Left cardiac atrium (tissue), 4 donors: ENCODE measurements at regions not wholly inside any gene's neighbourhood (a gene's known extent, or its start where the extent isn't known, plus 50 kb on each side); places are given as distances from the start of the nearest gene placed in this dataset.

ENCODE experiments used
- ATAC-seq, 2 donors: fragments of 200-7000 bp; cut with Tn5 transposase; one replicate each; pipeline ENCODE4 v1.9.1; 2020; ENCODE audit warnings: mild to moderate bottlenecking in 2 of 2, moderate library complexity in 2 of 2
- DNase-seq: peaks from one replicate; pipeline ENCODE4 v3.0.0-alpha.2; 2020
- intact Hi-C, 2 donors: fragments of 100-400 bp; cut with DNase I; formaldehyde crosslinking; loops; one replicate each; pipeline versions ENCODE4 v1.14.1 to v1.15.1; 2022 to 2023
- donor health status: DM: no; HTN: yes; CAD: no.
- donor health status: DM: no; HTN: yes; CAD: no; lungs with severe emphysema.
- donor health status: DM: yes; HTN: yes; CAD: no.
- donor health status: Dilated cardiomyopathy.

DNA sequence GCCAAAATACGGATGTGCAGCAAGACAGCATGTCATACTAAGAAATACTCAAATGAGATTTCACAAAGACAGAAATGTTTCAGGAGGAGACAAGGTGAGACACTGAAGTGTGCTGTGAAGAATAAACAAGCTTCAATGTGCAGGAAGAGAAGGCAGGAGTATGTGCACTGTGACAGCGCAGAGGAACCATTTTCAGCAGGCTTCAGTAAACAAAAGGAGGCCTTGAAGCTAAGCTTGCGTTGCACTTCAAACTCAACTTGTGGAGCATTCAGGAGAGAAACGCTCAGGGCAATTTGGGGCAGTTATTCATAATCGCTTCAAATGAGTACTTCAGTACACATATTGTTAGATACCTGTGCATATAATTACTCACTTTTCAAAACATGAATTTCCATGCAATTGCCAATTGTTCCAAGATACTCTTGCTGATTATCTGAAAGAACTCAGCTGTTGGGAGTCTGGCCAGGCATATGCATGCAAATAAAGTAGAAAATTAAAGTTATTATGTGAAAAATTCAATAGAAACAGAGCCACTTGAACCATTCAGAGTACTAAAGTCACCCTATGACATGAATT lies 234.2 kb upstream of the OPRM1 start:
- intact Hi-C loops: no loop called here
- no peak for ATAC-seq

DNA sequence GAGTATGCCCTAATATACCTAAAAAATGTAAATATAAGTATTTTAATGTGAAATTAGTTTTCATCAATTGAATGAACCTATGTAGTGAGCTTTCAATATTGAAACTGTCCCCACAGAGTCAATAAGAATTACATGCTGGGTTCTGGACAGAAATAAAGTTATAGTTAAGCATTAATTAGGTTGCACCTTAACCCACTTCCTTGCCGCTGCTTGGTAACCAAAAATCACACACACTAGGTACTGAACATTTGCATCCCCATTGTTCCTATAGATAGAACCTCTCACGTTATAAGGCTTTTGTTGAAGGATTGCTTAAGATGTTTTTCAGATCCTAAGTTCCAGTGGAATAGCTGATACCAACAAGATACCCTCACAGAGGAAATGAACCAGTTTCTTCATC lies 237.1 kb upstream of the OPRM1 start:
- intact Hi-C loops: no loop called here
- DNase-seq: no peak
- no peak for ATAC-seq

More for the DNA sequence above, 234.2 kb upstream of the OPRM1 start:
- DNase-seq: no peak

DNA sequence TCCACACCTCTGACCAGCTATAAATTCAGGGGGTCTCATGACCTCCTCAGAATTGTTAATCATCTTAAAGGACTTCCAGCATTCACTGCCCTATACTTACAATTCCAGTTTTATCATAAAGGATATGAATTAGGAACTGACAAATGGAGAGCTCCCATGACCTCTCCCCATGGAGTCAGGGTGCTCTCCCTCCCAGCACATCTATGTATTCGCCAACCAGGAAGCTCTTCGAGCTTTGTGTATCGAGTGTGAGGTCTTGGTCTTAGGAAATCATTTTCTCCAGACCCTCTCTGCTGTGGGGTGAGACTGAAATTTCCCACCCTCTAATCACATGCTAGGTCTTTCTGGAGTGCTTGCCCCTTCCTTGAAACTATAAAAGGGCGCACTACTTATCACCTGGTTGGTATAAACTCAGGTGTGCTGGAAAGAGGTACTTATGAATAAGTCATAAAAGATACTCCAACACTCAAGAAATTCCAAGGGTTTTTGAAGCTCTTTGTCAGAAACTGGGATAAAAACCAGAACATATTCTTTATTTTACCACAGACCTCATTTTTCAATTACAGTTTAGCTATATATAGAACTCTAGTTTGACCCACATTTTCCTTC lies 238.4 kb upstream of the OPRM1 start:
- intact Hi-C loops: no loop called here

DNA sequence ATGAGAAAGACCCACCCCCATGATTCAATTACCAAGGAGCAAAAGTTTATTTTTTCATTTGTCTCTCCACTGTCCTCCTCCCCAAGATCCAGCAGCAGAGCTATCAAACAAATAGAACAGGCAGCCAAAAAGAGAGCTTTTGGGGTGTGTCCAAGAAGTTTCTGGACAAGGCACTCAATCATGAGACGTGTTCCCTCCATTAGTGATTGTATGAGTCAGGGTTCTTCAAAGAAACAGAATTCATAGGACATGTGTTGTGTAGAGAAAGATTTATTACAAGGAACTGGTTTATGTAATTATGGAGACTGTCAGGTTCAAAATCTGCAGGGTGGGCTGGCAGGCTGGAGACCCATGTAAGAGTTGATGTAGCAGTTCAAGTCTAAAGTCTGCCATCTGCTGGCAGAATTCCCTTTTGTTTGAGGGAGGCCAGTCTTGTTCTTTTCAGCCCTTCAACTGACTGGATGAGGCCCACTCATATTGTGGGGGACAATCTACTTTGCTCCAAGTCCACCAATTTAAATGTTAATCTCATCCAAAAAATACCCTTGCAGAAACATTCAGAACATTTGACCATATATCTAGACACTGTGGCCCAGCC lies 248.1 kb upstream of the OPRM1 start:
- ATAC-seq (no peak), DNase-seq (no peak)
- intact Hi-C loops: no loop called here

More for the DNA sequence above, 238.4 kb upstream of the OPRM1 start:
- DNase-seq (no peak), ATAC-seq (no peak)

DNA sequence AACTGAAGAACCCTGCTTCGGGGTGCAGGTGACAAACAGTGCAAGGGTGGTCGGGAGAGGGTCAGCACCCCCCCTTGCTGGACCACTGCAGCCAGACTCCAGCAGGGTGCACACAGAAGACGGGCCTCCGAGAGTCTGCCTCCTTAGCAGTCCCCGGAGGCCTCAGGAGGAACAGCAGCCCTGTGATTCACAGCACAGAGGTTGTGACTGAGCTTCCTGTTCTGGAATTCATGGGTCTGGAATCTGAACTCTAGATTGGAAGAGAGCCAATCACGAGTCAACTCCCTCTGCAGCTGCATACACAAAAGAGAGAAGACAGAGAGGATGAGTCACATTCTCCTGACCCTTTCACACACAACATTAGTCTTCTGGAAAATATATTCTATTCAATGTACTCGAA lies 249.0 kb upstream of the OPRM1 start:
- peak in 1 of 2 donors; percentile 47 for ATAC-seq
- peak; percentile 23 for DNase-seq
- intact Hi-C loops: no loop called here

DNA sequence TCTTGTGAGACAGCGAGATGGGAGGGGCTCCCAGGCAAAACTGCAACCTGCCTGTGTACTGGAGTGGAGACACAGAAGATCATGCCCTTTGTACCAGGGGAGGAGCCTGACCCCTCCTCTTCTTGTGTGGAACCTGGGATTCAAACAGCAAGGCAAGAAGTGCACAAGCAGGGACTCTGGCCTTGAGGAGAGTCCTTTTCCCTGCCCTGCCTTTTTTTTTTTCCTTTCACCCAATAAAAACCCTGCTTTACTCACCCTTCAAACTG lies 251.8 kb upstream of the OPRM1 start:
- intact Hi-C loops: no loop called here
- ATAC-seq (no peak), DNase-seq (no peak)

DNA sequence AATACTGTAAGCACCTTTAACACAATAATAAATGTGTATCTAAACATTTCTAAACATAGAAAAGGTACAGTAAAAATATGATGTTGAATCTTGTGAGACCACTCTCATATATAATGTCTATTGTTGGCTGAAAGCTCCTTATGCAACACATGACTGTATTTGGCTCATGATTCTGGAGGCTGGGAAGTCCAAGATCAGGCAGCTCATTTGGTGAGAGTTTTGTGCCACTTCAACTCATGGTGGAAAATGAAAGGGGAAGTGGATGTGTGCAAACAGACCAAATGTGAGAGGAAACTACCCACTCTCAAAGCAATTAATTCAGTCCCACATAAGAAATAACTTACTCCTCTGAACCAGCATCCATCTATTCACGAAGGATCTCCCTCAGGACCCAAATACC lies 257.7 kb upstream of the OPRM1 start:
- intact Hi-C loops: no loop called here
- no peak for ATAC-seq
- no peak for DNase-seq

DNA sequence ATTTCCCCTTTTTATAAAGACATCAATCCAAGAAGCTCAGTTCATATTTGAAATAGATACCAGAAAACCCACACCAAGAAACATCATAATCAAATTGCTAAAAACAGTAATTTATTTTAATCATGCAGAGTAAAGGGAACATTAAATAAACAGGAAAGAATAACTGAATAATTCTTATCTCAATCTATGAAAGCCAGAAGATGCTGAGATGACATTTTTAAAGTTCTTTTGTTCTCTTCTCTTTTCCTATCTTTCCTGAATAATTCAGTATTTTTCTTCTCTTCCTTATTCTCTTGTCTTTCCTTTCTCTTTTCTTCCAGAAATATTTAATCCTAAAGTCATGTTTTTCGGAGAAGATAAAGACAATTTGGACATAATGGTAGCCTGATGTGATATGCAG lies 259.0 kb upstream of the OPRM1 start:
- no peak for ATAC-seq
- intact Hi-C loops: no loop called here

DNA sequence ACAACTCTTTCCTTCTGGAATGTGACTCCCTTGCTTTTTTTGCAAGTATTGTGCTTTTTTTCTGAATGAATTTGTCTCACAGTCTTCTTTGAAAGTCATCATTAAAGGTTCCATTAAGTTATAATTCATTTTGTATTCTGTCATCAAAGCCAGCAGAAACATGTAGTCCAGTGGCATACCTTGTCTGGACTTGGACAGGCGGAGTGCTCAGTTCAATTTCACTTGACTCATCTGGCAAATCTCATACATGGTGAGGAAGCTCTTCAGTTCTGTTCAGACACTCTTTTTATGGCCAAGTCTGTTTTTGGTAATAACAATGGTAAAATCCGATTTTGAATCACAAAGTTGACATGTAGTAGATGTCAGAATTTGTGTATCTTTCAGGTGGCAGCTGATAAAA lies 260.8 kb upstream of the OPRM1 start:
- no peak for DNase-seq
- no peak for ATAC-seq
- intact Hi-C loops: no loop called here

More for the DNA sequence above, 259.0 kb upstream of the OPRM1 start:
- no peak for DNase-seq

DNA sequence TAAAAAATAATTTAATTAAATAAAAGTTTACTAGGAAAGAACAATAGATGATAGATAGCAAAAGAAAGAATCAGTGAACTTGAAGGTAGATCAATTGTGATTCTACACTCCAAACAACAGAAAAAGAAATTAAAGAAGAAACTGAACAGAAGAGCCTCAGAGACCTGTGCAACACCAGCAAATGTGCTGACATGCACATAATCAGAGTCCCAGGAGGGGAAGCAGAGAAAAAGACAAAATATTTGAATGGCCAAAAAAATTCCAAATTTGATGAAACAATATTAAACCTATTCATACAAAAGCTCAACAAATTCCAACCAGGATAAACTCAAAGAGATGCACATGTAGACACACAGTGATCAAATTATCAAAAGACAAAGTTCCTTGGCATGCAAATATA lies 267.5 kb upstream of the OPRM1 start:
- no peak for ATAC-seq
- DNase-seq: no peak
- intact Hi-C loops: no loop called here

DNA sequence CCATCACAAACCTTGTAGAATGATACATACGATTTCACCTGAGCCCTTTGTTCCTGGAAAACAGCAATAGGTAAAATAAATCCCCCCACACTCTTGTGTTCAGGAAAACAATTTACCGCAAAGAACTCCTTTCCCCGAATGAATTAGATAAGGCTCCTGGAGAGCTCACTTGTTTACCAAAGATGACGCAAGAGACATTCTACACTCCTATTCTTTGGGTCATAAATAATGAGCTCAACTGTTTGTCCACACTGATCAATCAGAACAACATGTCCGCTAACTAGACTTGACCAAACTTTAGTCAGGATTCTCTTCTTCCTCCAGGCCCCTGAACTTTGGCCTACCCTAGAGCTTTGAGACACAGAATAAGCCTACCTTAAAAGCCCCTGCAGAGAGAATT lies 271.9 kb upstream of the OPRM1 start:
- DNase-seq (no peak), ATAC-seq (no peak)
- intact Hi-C loops: no loop called here

DNA sequence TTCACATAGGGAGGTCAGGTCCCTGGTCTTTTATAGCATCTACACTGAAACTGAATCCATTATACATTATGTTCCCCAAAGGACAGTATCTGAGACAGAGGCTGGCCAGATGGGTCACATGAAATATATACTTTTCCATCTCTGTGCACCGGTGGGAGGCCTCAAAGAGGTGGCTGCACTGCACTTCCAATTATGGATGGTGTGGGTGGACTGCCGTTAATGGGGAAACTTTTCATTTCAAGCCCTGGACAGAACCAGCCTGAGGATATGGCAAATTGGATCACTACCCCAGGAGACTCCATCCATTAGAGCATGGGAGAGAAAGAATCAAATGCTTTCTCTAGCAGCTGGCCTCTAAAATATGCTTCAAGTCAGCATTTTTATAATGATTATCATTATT lies 280.5 kb upstream of the OPRM1 start:
- intact Hi-C loops: no loop called here
- ATAC-seq (no peak), DNase-seq (no peak)

DNA sequence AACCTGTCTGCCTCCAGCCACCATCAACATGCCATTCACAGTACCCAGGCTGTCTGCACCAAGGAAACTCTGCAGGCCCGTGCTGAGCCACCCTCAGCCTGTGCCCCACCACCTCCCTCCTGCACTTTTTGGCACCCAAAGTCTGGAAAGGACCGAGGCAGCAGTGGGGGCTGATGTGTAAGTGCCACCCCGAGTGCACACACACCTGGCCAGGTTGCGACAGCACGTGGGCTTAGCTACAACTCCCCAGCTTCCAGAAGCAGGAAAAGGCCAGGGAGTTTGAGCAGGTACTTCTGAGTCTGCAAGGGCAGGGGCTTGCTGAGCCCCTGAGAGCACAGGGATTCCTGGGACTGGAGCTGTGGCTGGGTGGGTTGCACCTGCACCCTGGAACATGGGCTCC lies 303.3 kb upstream of the OPRM1 start:
- no peak for DNase-seq
- intact Hi-C loops: no loop called here
- no peak for ATAC-seq

DNA sequence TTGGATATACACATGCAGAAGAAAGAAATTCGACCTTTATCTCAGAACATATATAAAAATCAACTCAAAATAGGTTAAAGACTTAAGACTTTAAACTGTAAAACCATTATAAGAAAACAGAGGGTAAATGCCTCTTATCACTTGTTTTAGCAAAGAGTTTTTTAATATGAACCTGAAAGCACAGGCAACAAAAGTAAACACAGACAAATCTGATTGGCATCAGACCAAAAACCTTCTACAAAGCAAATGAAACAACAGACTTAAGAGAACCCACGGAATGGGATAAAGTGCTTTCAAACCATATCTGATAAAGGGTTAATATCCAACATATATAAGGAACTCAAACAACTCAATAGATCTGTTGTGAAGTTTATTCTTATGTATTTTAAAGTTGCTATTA lies 309.9 kb upstream of the OPRM1 start:
- no peak for ATAC-seq
- DNase-seq: no peak
- intact Hi-C loops: no loop called here

DNA sequence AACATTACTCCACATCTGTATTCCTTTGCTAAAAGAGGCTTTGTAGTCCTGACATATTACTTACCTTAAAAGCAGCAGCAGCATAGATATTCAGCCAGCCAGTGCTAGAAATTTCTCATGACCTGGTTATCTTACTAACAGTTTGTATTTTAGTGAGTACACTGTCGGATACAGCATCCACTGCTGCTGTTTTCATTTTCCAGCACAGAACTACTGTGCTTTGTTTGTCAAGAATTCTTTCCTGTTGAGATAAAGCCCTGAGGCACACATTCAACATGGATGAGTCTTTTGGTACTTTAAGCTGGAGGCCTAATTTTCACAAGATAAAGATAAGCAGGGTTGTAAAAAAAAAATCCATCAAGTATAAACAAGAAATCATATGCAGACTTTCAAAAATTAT lies 311.2 kb upstream of the OPRM1 start:
- intact Hi-C loops: no loop called here
- DNase-seq (no peak), ATAC-seq (no peak)

DNA sequence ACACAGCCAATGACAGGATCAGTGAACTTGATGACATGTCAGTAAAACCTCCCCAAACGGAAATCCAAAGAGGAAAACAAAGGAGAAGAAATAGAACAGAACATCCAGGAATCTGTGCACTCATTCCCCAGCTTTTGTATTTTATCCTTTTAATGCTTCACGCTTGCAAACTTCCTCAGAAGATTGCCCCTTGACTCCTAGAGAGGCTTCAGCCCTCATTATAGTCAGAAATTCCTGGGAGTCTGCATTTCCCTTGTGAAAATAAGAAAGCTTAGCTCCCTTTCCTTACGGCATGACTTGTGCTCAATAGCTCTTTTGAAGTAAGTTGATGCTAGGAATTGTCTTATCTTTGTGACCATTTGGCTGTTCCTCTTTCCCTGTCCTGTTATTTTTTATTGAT lies 313.6 kb upstream of the OPRM1 start:
- DNase-seq (no peak), ATAC-seq (no peak)
- intact Hi-C loops: no loop called here

DNA sequence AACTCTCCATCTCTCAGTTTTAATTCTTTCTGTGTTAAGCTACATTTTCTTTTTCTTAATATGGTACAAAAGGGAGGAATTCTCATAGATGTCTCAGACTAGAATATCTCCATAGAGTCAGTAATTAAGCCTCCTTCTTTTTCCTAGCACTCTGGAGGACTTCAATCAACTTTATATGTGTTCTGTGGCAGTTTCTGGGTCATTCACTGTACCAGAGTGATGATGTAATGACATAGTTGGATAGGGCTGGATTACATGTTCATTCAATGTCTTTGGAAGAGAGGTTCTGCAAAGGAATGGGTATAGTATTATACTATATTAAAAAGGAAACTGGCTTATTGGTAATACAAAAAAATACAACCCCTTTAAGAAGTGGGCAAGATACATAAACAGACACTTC lies 318.3 kb upstream of the OPRM1 start:
- DNase-seq: no peak

DNA sequence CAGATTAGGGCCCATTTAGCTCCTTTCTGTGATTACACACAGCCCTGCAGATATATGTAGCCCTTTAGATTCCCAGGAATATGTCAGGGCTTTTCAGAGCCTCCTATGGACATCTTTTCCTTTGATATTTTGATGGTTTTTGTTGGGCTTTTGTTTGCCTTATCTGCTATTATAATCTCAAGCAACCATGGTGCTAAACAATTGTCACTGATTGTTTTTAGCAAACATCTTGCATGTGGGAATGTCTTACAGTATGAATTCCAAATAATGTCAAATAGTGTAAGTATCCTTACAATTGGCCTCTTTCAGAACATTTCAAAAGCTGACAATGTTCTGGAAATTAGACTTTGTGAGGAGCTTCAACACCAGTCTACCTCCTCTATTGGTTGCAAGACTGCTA lies 333.6 kb upstream of the OPRM1 start:
- ATAC-seq (no peak), DNase-seq (no peak)
- intact Hi-C loops: no loop called here

More for the DNA sequence above, 318.3 kb upstream of the OPRM1 start:
- intact Hi-C loops: no loop called here
- no peak for ATAC-seq

DNA sequence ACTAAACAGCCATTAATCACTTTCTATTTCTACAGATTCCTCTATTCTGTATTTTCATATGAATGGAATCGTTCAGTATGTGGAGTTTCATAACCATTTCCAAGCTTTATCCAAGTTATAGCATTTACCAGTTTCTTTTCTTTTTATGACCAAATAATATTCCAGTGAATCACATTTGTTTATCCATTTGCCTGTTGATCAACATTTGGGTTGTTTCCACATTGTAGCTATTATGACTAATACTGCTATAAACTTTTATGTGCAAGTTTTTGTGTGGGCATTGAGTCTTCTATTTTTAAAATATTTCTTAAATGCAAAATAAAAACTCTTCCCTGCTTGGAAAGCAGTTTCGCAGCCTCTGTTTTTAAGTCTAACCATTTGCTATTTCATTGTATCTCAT lies 336.4 kb upstream of the OPRM1 start:
- intact Hi-C loops: no loop called here
- DNase-seq (no peak), ATAC-seq (no peak)

DNA sequence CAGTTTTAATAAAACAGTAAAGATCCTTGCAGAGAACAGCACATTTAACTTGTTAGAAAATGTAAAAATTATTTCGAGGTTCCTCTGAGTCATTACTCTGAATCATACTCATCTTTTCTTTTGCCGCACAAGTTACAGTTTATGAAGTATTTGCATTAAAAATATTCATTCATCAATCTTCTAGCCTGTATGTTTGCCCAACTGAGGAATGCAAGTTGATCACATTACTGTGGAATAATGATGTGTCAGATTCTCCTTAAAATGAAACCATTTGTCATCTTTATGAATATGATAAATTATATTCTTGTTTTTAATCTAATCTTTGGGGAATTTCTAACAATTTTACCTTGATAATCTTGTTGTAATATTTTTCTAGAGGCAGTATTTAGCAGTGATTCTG lies 340.4 kb upstream of the OPRM1 start:
- DNase-seq: no peak
- no peak for ATAC-seq
- intact Hi-C loops: loop anchor here in 1 of 2 donors (10.0 kb wide), 1 partner anchor 124 kb away; no protein-coding TSS in a partner anchor

DNA sequence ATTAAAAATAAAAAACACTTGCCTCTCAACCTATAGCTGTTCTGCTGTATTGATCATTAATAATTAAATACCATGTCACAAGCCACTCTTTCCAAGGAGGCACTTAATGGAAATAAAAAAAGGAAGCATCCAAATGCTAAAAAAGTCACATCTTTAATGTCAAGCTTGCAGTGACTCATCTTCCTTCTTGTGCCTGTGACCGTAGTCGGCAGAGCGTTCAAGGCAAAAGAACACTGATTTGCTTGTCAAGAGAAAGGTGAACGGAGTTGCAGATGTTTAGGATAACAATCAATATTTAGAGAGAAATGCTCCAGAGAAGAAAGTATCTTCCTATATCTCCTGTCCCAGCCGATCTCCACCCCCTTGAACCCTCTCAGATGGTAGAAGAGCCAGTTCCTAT lies 341.0 kb upstream of the OPRM1 start:
- DNase-seq (no peak), ATAC-seq (no peak)
- intact Hi-C loops: loop anchor here in 1 of 2 donors (10.0 kb wide), 1 partner anchor 123 kb away; no protein-coding TSS in a partner anchor
